ENCODE measurements at regions not wholly inside any gene's neighbourhood (a gene's known extent, or its start where the extent isn't known, plus 50 kb on each side); places are given as distances from the start of the nearest gene placed in this dataset.

GRCh38 chr15:39413558-39413957 is 167.3 kb upstream of the THBS1 start:
- Histone ChIP-seq H3K4me2 (ENCODE audit: low read depth, low read length) (no peak overlapping the region), H3K79me2 (ENCODE audit: insufficient read depth, low read length) (no peaks in the 10 kb centered on the region), H3K4me1 (ENCODE audit: insufficient read depth, low read length) (peaks cover 13% of the 10 kb centered on the region), H3K9ac (ENCODE audit: insufficient read depth, low read depth, low read length) (no peak overlapping the region), H2AFZ (ENCODE audit: low read length) (no peak overlapping the region), H3K36me3 (replicated peaks in 1 of 2; ENCODE audit: control insufficient read depth in 1 of 2, insufficient read depth in 2 of 2, low read length in 2 of 2) (no peaks in the 10 kb centered on the region), H3K9me3 (ENCODE audit: low read length) (peaks cover 9% of the 10 kb centered on the region; the same call in 1 of the 2 replicates), H4K20me1 (ENCODE audit: insufficient read depth, low read length) (no peaks in the 10 kb centered on the region), H3K27ac (ENCODE audit: extremely low read length, insufficient read depth, low read length) (no peak overlapping the region), H3K4me3 (replicated peaks in 1 of 3; ENCODE audit: insufficient read depth in 1 of 3, low read depth in 2 of 3, low read length in 3 of 3) (no peak overlapping the region), H3K27me3 (ENCODE audit: control insufficient read depth in 1 of 2, insufficient read depth in 2 of 2, low read length in 2 of 2) (peaks cover 0 to 2% of the 10 kb centered on the region in 2 experiments; a peak in 2 of 5 replicates)
- BruUV-seq (replicated peaks), result no TSS peak
- CTCF ChIA-PET (ENCODE audit: low intra/inter-chr PET ratio, low total read pairs), result no interaction called here
- DNase-seq (ENCODE audit: low spot score) (no peak), ATAC-seq (no peak), FAIRE-seq (no peak)
- intact Hi-C loops (cut with micrococcal nuclease; ENCODE audit: unreplicated experiment), result no loop called here
- in situ Hi-C loops (cut with HindIII; ENCODE audit: extremely low pct_ligation_motif_present, low pct_unique_long_range_greater_than_20kb), result no loop called here
- POLR2A ChIA-PET, result no interaction called here
- no peak for TF ChIP-seq GABPB1 (CRISPR knock-in tag; IDR thresholded peaks at IDR 0.05)
- TF ChIP-seq NR2F2 (IDR thresholded peaks at IDR 0.05; ENCODE audit: borderline replicate concordance, low read depth), result no peak
- TF ChIP-seq TOPORS (CRISPR knock-in tag; IDR thresholded peaks at IDR 0.05), result no peak
- TF ChIP-seq ZNF367 (CRISPR knock-in tag; IDR thresholded peaks at IDR 0.05; ENCODE audit: borderline replicate concordance), result no peak
- TF ChIP-seq ZNF614 (CRISPR knock-in tag; IDR thresholded peaks at IDR 0.05; ENCODE audit: borderline replicate concordance), result no peak
- no peak for TF ChIP-seq DNMT3B (CRISPR knock-in tag; conservative IDR thresholded peaks at IDR 0.05)
- no peak for TF ChIP-seq PHF21A (CRISPR knock-in tag; IDR thresholded peaks at IDR 0.05)
- no peak for TF ChIP-seq ZNF703 (CRISPR knock-in tag; IDR thresholded peaks at IDR 0.05; ENCODE audit: borderline replicate concordance)
- TF ChIP-seq ZNF331 (CRISPR knock-in tag; IDR thresholded peaks at IDR 0.05), result no peak
- TF ChIP-seq ZNF441 (CRISPR knock-in tag; IDR thresholded peaks at IDR 0.05; ENCODE audit: borderline replicate concordance), result no peak
- TF ChIP-seq ZNF713 (CRISPR knock-in tag; IDR thresholded peaks at IDR 0.05), result no peak
- TF ChIP-seq PRDM10 (CRISPR knock-in tag; IDR thresholded peaks at IDR 0.05; ENCODE audit: low read depth), result no peak
- no peak for TF ChIP-seq PTBP1 (IDR thresholded peaks at IDR 0.05; ENCODE audit: low read depth, low read length, poor library complexity, severe bottlenecking)
- TF ChIP-seq ZNF598 (CRISPR knock-in tag; IDR thresholded peaks at IDR 0.05; ENCODE audit: borderline replicate concordance), result no peak
- TF ChIP-seq ZNF800 (CRISPR knock-in tag; IDR thresholded peaks at IDR 0.05), result no peak
- WGBS (ENCODE audit: low lambda C conversion rate), result 0% methylated on average over 1 of the region's 1 CpG
